Panc1 (cell line): ENCODE measurements at regions not wholly inside any gene's neighbourhood (a gene's known extent, or its start where the extent isn't known, plus 50 kb on each side); places are given as distances from the start of the nearest gene placed in this dataset.

Source experiments
- ATAC-seq: fragments of 200-7000 bp; cut with Tn5 transposase; 2 replicates; pipeline ENCODE4 v1.9.1; 2020; ENCODE audit warnings: mild to moderate bottlenecking, moderate library complexity
- BruUV-seq: library from RNA; stranded (reverse); fragments of 400-500 nt; replicated peaks from 2 replicates; lab custom pipeline; 2021; lab: Mats Ljungman, UMichigan
- CTCF ChIA-PET: fragments of 300-600 bp; sonication (Branson Sonifier 250); formaldehyde crosslinking; loops from one replicate; lab custom pipeline; 2022; ENCODE audit warnings: antibody characterized with exemption; lab: Charles Lee
- POLR2A ChIA-PET: fragments of 300-600 bp; sonication (Branson Sonifier 250); formaldehyde crosslinking; loops from one replicate; lab custom pipeline; 2022; ENCODE audit warnings: antibody characterized with exemption; lab: Charles Lee
- DNase-seq: peaks from one replicate; pipeline ENCODE4 v3.0.0-alpha.2; 2010; ENCODE audit warnings: low read depth, low spot score
- H3K27ac ChIP-seq: 2 replicates; pipeline ENCODE4 v1.5.1; 2011; ENCODE audit warnings: mild to moderate bottlenecking, low read length, inconsistent platforms
- H3K27me3 ChIP-seq: fragments of 200-500 bp; sonication (Bioruptor generic); 2 replicates; pipeline ENCODE4 v1.6.0; 2014; ENCODE audit warnings: low read length, inconsistent platforms; ENCODE audit not compliant: control insufficient read depth, insufficient read depth
- H3K36me3 ChIP-seq: fragments of 200-500 bp; sonication (Bioruptor generic); 2 replicates; pipeline ENCODE4 v1.5.1; 2014; ENCODE audit warnings: inconsistent platforms, mild to moderate bottlenecking, low read length, moderate library complexity; ENCODE audit not compliant: control insufficient read depth, insufficient read depth
- H3K4me1 ChIP-seq: 2 replicates; pipeline ENCODE4 v1.5.1; 2011; ENCODE audit warnings: inconsistent platforms, mild to moderate bottlenecking, low read length, moderate library complexity; ENCODE audit not compliant: control insufficient read depth, insufficient read depth
- H3K4me3 ChIP-seq, 2 experiments: 2 replicates each; pipeline ENCODE4 v1.5.1; 2011 to 2012; ENCODE audit warnings: low read depth in 2 of 2, low read length in 2 of 2, mild to moderate bottlenecking in 2 of 2, inconsistent platforms in 1 of 2, moderate library complexity in 1 of 2
- H3K9me3 ChIP-seq: fragments of 200-500 bp; sonication (Bioruptor generic); 2 replicates; pipeline ENCODE4 v1.5.1; 2014; ENCODE audit warnings: low read depth, mild to moderate bottlenecking, inconsistent platforms, low read length, moderate library complexity; ENCODE audit not compliant: control insufficient read depth, insufficient read depth
- CTCF ChIP-seq: fragments of 450-650 bp; IDR thresholded peaks from 2 replicates; pipeline ENCODE4 v1.5.1; 2017; ENCODE audit warnings: mild to moderate bottlenecking
- POLR2AphosphoS5 ChIP-seq: IDR thresholded peaks from 2 replicates; pipeline ENCODE4 v1.6.1; 2012; ENCODE audit warnings: mild to moderate bottlenecking, low read depth, low read length, moderate library complexity
- REST ChIP-seq, 2 experiments: IDR thresholded peaks; 2 replicates each; pipeline ENCODE4 v1.6.1; 2011 to 2012; ENCODE audit warnings: low read depth in 2 of 2, control low read depth in 1 of 2, low read length in 1 of 2, mild to moderate bottlenecking in 1 of 2, moderate library complexity in 1 of 2; ENCODE audit not compliant: insufficient read depth in 1 of 2
- SIN3A ChIP-seq: IDR thresholded peaks from 2 replicates; pipeline ENCODE4 v1.6.1; 2012; ENCODE audit warnings: low read depth, mild to moderate bottlenecking, low read length, moderate library complexity, borderline replicate concordance; ENCODE audit not compliant: insufficient read depth
- TCF7L2 ChIP-seq: IDR thresholded peaks from 2 replicates; pipeline ENCODE4 v1.6.1; 2011; ENCODE audit warnings: mild to moderate bottlenecking, low read depth, low read length, inconsistent platforms
- in situ Hi-C: cut with HindIII; loops from 2 replicates; pipeline ENCODE4 v1.10.0; 2016; ENCODE audit warnings: low sequenced_read_pairs, low pct_unique_long_range_greater_than_20kb
- intact Hi-C: fragments of 100-400 bp; cut with micrococcal nuclease; formaldehyde crosslinking; loops from one replicate; pipeline ENCODE4 v1.10.0; 2022; ENCODE audit not compliant: unreplicated experiment

- in situ Hi-C loops: no loop called here
- no peak for ATAC-seq
- no peak for DNase-seq
- H3K27ac ChIP-seq: no peak overlapping the region
- ChIA-PET CTCF (no interaction called here), POLR2A (no interaction called here)
- no TSS peak for BruUV-seq
- no peak overlapping the region for H3K4me3 ChIP-seq
- TF ChIP-seq POLR2AphosphoS5: no peak
- no peak for TF ChIP-seq TCF7L2
- no peak for TF ChIP-seq CTCF
- TF ChIP-seq REST (IDR thresholded peaks at IDR 0.05; ENCODE audit: insufficient read depth in 1 of 2, low read depth in 2 of 2, low read length in 1 of 2): no peak
- no peak for TF ChIP-seq SIN3A
- no peaks in the 10 kb centered on the region for H3K9me3 ChIP-seq
- intact Hi-C loops: no loop called here
- H3K4me1 ChIP-seq: no peaks in the 10 kb centered on the region
- H3K27me3 ChIP-seq: no peaks in the 10 kb centered on the region
- H3K36me3 ChIP-seq: no peaks in the 10 kb centered on the region
Measured at GRCh38 chr4:177923888-177924287, 481.7 kb upstream of the AGA start.

GRCh38 chr4:177937041-177937440 is 494.8 kb upstream of the AGA start:
- TF ChIP-seq TCF7L2 (no peak), SIN3A (no peak), CTCF (no peak), REST (IDR thresholded peaks at IDR 0.05; ENCODE audit: insufficient read depth in 1 of 2, low read depth in 2 of 2, low read length in 1 of 2) (no peak)
- H3K4me3 ChIP-seq: no peak overlapping the region
- no TSS peak for BruUV-seq
- no peaks in the 10 kb centered on the region for H3K27me3 ChIP-seq
- no peak overlapping the region for H3K27ac ChIP-seq
- in situ Hi-C loops: no loop called here
- intact Hi-C loops: no loop called here
- no peaks in the 10 kb centered on the region for H3K4me1 ChIP-seq
- DNase-seq: no peak
- H3K36me3 ChIP-seq: no peaks in the 10 kb centered on the region
- H3K9me3 ChIP-seq: no peaks in the 10 kb centered on the region
- no peak for ATAC-seq
- CTCF ChIA-PET: no interaction called here
- POLR2A ChIA-PET: no interaction called here
